Stimulated activated CD4-positive, alpha-beta T cell treated with anti-CD3 and anti-CD28 coated beads, Interleukin-12 subunit alpha, Interleukin-12 subunit beta, amount 100 ng/mL, for 24 hours (primary cell): ENCODE measurements at regions not wholly inside any gene's neighbourhood (a gene's known extent, or its start where the extent isn't known, plus 50 kb on each side); places are given as distances from the start of the nearest gene placed in this dataset.
"Not testable (repeated sequence)": the region's sequence is repeated elsewhere in the genome, so short reads cannot be mapped to it uniquely, and the experiment has no call there.

Source experiments
- DNase-seq, 2 experiments: peaks; one replicate each; pipeline ENCODE4 v3.0.0-alpha.2; 2020; ENCODE audit warnings: low read depth in 2 of 2

GRCh38 chr1:99062192-99062591 is 57.5 kb upstream of the PLPPR5 start:
- no peak for DNase-seq

DNA sequence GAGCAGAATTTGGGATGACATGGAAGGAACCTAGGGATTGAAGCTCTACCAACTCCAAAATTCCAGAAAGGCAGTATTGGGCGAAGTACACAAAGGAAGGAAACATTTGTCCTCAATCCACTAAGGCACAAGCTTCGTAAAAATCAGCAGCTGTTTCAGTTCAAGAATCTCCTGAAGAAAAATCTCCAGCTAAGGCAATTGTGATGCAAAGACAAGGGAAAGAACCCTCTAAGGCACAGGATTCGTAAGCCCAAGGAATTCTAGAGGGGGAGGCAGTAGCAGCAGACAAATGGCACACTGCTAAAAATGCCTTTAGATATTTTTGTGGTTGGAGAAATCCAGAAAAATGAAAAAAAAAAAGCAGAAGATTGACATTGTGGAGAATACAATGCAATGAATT is 64.5 kb upstream of the PLPPR5 start:
- DNase-seq, result no peak

DNA sequence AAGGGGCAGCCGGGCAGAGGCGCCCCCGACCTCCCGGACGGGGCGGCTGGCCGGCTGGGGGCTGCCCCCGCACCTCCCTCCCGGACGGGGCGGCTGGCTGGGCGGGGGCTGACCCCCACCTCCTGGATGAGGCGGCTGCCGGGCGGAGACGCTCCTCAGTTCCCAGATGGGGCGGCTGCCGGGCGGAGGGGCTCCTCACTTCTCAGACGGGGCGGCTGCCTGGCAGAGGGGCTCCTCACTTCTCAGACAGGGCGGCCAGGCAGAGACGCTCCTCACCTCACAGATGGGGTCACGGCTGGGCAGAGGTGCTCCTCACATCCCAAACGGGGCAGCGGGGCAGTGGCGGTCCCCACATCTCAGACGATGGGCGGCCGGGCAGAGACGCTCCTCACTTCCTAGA is 73.9 kb upstream of the PLPPR5 start:
- not testable (repeated sequence) for DNase-seq

- DNase-seq, result no peak
Observed at GRCh38 chr1:99082366-99082765, 77.7 kb upstream of the PLPPR5 start.

- no peak for DNase-seq
Observed at GRCh38 chr1:99083338-99083737, 78.7 kb upstream of the PLPPR5 start.

- DNase-seq, result no peak
Observed at GRCh38 chr1:99084562-99084961, 79.9 kb upstream of the PLPPR5 start.

GRCh38 chr1:99086057-99086456 is 81.4 kb upstream of the PLPPR5 start:
- DNase-seq, result no peak

- DNase-seq, result no peak
Observed at GRCh38 chr1:99098589-99098988, 93.9 kb upstream of the PLPPR5 start.

DNA sequence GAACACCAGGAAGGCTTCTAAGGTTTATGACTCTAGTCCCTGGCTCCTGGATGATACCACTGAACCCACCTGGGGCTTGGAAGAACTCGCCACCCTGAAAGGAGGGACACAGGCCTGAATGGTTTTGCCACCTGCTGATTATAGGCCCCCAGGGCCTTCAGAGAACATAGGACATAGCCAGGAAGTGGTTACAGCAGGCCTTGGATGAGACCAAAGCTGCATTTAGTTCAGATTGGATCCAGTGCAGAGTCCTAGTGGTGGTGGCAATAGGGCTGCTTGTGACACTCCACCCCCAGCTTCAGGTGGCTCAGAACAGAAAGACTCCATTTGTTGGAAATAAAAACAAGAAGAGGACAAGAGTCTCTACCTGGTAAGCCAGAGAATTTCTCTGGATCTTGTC is 101.6 kb upstream of the PLPPR5 start:
- no peak for DNase-seq

DNA sequence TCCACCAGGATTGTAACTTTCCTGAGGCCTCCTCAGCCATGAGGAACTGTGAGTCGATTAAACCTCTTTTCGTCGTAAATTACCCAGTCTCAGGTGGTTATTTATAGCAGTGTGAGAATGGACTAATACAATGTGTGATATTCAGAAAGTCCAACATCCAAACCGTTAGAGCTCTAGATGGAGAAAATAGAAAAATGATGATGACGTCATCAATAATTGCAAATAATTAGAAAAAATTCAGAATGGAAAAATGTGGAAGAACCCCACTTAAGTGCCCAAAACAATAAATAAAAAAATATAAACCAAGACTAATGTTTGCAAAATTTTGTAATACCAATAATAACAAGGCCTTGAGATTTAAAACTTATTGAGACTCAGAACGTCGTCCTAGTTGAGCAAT is 103.0 kb upstream of the PLPPR5 start:
- DNase-seq, result no peak

- DNase-seq, result no peak
Observed at GRCh38 chr1:99110140-99111041, 105.7 kb upstream of the PLPPR5 start.

DNA sequence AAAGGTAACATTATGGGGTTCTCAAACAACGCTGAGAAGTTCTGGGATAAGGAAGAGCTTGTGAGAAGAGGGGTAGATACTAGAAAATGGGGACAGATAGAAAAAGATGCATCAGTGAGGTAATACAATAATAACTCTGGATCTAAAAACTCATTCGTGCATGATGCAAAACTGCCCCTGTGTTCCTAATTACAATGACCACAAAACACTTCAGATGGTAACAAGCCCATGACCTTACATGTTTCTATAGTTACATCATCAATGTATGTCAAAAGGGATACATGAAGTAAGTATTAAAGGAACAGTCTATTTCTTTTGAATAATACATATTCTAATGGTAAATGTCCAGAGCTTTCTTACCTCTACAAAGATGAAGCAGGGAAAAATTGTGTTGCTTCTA is 110.6 kb upstream of the PLPPR5 start:
- DNase-seq, result no peak

DNA sequence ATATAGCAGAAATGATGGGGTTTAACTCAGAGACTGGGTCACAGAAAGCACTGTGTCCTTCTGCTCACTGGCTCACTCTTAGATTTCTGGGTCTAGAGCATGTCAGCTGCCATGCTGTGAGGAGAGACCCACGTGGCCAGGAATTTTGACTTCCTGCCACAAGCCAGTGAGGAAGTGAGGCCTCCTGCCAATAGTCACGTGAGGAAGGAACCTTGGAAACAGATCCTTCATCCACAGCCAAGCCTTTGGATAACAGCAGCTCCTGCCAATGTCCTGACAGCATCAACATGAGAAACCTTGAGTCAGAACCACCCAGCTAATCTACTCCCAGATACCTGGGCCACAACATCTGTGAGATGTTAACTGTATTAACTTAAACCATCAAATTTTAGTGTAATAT is 114.5 kb upstream of the PLPPR5 start:
- no peak for DNase-seq

- DNase-seq, result no peak
Observed at GRCh38 chr1:99122039-99122438, 117.4 kb upstream of the PLPPR5 start.

GRCh38 chr1:99123936-99124335 is 119.3 kb upstream of the PLPPR5 start:
- DNase-seq, result no peak

GRCh38 chr1:99131546-99131945 is 126.9 kb upstream of the PLPPR5 start:
- no peak for DNase-seq

- no peak for DNase-seq
Observed at GRCh38 chr1:99133756-99134500, 129.3 kb upstream of the PLPPR5 start.

DNA sequence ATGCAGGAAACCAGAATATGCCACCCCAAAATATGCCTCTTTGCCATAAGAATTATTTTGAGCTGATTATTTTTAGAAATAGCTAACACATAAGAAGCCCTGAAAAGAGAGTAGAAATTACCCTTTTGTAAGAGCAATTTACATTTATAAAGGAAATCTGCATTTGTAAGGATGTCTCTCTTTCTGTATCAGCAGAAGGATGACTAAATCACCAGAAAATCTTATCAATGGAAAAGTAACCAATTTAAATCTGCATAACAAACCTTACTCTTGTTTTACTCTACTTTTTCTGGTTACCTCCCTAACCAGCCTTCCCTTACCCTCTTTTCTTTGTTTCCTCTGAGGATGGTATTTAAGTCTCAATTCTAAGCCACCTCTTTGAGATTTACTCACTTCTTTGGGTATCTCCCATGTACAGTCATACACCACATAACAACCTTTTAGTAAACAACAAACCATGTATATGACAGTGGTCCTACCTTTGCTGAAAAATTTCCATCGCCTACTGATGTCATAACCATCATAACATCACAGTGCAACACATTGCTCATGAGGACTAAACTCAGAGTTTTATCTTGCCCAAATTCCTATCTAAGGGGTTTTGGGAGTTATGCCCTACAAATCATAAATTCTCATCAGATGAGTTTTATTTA is 126.6 kb upstream of the PLPPR4 start:
- DNase-seq, result no peak

DNA sequence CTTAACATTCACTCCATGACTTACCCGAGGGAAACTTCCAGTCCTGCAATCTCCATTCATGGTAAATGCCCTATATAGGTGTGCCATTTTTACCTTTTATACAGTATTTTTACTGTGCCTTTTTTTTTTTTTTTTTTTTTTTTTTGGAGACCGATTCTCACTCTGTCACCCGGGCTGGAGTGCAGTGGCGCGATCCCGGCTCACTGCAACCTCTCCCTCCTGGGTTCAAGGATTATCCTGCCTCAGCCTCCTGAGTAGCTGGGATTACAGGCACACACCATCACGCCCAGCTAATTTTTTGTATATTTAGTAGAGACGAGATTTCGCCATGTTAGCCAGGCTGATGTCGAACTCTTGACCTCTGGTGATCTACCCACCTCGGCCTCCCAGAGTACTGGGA is 124.4 kb upstream of the PLPPR4 start:
- DNase-seq, result no peak

DNA sequence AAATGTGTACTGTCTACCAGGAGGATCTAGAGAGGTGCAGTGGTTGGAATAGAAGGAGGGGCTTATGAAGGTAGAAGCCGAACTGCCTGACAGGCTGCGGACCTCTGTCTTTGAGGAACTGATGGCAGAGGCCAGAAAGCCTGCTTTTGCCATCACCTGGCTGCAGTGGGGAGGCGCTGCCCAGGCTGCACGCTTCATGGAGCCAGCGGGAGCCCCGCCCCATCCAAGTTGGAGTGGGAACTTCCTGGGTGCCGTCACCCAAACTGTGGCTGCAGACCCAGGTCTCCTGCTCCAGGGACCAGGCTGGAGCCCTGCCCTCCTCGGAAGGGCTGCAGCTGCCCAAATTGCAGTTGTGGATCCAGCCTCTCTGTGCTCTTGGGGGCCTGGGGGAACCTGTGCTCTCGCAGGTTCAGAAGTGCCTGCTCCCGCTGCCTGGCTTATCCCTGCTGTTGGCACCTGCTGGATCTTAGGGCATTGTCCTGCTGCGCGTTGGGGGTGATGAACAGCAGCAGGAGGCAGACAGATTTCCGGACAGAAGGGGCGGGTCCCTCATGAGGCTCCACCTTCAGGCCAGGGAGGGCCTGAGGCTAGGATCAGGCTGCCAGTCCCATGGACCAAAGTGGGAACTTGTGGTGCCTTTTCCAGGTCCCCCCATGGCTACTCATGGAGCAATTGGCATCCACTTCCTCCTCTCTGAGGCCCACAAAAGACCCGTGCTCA is 118.0 kb upstream of the PLPPR4 start:
- no peak for DNase-seq

- no peak for DNase-seq
Observed at GRCh38 chr1:99149952-99150351, 114.3 kb upstream of the PLPPR4 start.

- no peak for DNase-seq
Observed at GRCh38 chr1:99152132-99152531, 112.2 kb upstream of the PLPPR4 start.
